Effector CD4-positive, alpha-beta T cell (primary cell): ENCODE measurements at regions not wholly inside any gene's neighbourhood (a gene's known extent, or its start where the extent isn't known, plus 50 kb on each side); places are given as distances from the start of the nearest gene placed in this dataset.
"Not testable (repeated sequence)": the region's sequence is repeated elsewhere in the genome, so short reads cannot be mapped to it uniquely, and the experiment has no call there.

Experiments used
- DNase-seq: peaks from one replicate; pipeline ENCODE4 v3.0.0-alpha.2; 2020

GRCh38 chr15:69602921-69603320 lies 150.3 kb downstream of the RPLP1 start:
- DNase-seq, result no peak

- no peak for DNase-seq
These were observed 150.9 kb downstream of the RPLP1 start for GRCh38 chr15:69603369-69604071.

- DNase-seq, result no peak
These were observed 151.4 kb downstream of the RPLP1 start for GRCh38 chr15:69604072-69604411.

- DNase-seq, result no peak
These were observed 153.5 kb downstream of the RPLP1 start for GRCh38 chr15:69606144-69606543.

GRCh38 chr15:69606921-69607500 lies 154.4 kb downstream of the RPLP1 start:
- no peak for DNase-seq

GRCh38 chr15:69608661-69609060 lies 156.0 kb downstream of the RPLP1 start:
- DNase-seq, result no peak

- no peak for DNase-seq
These were observed 156.6 kb downstream of the RPLP1 start for GRCh38 chr15:69609176-69609575.

- DNase-seq, result no peak
These were observed 157.2 kb downstream of the RPLP1 start for GRCh38 chr15:69609776-69610175.

- DNase-seq, result no peak
These were observed 157.7 kb downstream of the RPLP1 start for GRCh38 chr15:69610277-69610676.

- DNase-seq, result no peak
These were observed 158.2 kb downstream of the RPLP1 start for GRCh38 chr15:69610858-69611257.

GRCh38 chr15:69612112-69612511 lies 159.5 kb downstream of the RPLP1 start:
- DNase-seq, result no peak

GRCh38 chr15:69613182-69613581 lies 160.6 kb downstream of the RPLP1 start:
- no peak for DNase-seq

- no peak for DNase-seq
These were observed 161.4 kb downstream of the RPLP1 start for GRCh38 chr15:69613988-69614387.

- DNase-seq, result no peak
These were observed 163.1 kb downstream of the RPLP1 start for GRCh38 chr15:69615736-69616135.

GRCh38 chr15:69616558-69616957 lies 163.9 kb downstream of the RPLP1 start:
- no peak for DNase-seq

GRCh38 chr15:69617144-69617543 lies 164.5 kb downstream of the RPLP1 start:
- not testable (repeated sequence) for DNase-seq

GRCh38 chr15:69623392-69624154 lies 171.0 kb downstream of the RPLP1 start:
- DNase-seq, result no peak

- no peak for DNase-seq
These were observed 171.5 kb downstream of the RPLP1 start for GRCh38 chr15:69624155-69624520.

GRCh38 chr15:69624816-69625215 lies 172.2 kb downstream of the RPLP1 start:
- DNase-seq, result no peak

- DNase-seq, result no peak
These were observed 172.7 kb downstream of the RPLP1 start for GRCh38 chr15:69625328-69625727.

GRCh38 chr15:69626095-69627066 lies 173.8 kb downstream of the RPLP1 start:
- no peak for DNase-seq

- DNase-seq, result no peak
These were observed 175.0 kb downstream of the RPLP1 start for GRCh38 chr15:69627548-69628158.
